NB4 (cell line): ENCODE measurements at regions not wholly inside any gene's neighbourhood (a gene's known extent, or its start where the extent isn't known, plus 50 kb on each side); places are given as distances from the start of the nearest gene placed in this dataset.

Experiments
- MAX ChIP-seq: IDR thresholded peaks from 2 replicates; pipeline ENCODE4 v1.6.1; 2011; ENCODE audit warnings: low read depth, low read length
- MYC ChIP-seq: IDR thresholded peaks from 2 replicates; pipeline ENCODE4 v1.6.1; 2011; ENCODE audit warnings: low read depth, low read length
- POLR2A ChIP-seq: IDR thresholded peaks from 2 replicates; pipeline ENCODE4 v1.6.1; 2011; ENCODE audit warnings: mild to moderate bottlenecking; ENCODE audit not compliant: insufficient read length; ENCODE audit errors: extremely low read depth
- TF ChIP-seq, protein P1 (sequence below): IDR thresholded peaks from one replicate; pipeline ENCODE4 v1.5.1; 2012; ENCODE audit warnings: low read depth, low read length

DNA sequence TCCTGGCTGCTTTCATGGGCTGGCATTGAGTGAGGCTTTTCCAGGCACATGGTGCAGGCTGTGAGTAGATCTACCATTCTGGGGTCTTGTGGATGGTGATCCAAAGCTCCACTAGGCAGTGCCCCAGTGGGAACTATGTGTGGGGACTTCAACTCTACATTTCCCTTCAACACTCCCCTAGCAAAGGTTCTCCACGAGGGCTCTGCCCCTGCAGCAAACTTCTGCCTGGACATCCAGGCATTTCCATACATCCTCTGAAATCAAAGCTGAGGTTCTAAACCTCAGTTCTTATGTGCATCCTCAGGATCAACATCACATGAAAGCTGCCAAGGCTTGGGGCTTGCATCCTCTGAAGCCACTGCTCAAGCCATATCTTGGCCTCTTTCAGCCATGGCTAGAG lies 282.9 kb upstream of the ZPLD1 start:
- TF ChIP-seq POLR2A (no peak), MAX (no peak), MYC (no peak)
- TF ChIP-seq, protein P1, sequence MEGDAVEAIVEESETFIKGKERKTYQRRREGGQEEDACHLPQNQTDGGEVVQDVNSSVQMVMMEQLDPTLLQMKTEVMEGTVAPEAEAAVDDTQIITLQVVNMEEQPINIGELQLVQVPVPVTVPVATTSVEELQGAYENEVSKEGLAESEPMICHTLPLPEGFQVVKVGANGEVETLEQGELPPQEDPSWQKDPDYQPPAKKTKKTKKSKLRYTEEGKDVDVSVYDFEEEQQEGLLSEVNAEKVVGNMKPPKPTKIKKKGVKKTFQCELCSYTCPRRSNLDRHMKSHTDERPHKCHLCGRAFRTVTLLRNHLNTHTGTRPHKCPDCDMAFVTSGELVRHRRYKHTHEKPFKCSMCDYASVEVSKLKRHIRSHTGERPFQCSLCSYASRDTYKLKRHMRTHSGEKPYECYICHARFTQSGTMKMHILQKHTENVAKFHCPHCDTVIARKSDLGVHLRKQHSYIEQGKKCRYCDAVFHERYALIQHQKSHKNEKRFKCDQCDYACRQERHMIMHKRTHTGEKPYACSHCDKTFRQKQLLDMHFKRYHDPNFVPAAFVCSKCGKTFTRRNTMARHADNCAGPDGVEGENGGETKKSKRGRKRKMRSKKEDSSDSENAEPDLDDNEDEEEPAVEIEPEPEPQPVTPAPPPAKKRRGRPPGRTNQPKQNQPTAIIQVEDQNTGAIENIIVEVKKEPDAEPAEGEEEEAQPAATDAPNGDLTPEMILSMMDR: no peak
